ENCODE measurements at regions not wholly inside any gene's neighbourhood (a gene's known extent, or its start where the extent isn't known, plus 50 kb on each side); places are given as distances from the start of the nearest gene placed in this dataset.

DNA sequence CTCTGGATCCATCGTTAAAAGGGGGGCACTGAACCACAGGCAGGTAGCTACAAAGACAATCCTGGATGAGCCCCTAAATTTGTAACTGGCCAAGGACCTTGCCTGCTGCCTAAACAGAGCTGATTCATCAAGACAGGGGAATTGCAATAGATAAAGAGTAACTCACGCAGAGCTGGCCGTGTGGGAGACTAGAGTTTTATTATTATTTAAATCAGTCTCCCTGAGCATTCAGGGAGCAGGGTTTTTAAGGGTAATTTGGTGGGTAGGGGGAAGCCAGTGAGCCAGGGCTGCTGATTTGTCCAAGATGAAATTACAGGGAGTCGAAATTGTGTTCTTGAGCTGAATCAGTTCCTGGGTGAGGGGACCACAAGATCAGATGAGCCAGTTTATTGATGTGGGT lies 885.1 kb upstream of the CADM2 start:
- Histone ChIP-seq H3K4me3 (ENCODE audit: low read depth in 1 of 3, low read length in 3 of 3) (no peak overlapping the region), H3K36me3 (ENCODE audit: control insufficient read depth in 4 of 4, insufficient read depth in 3 of 4, low read depth in 1 of 4, low read length in 3 of 4) (no peaks in the 10 kb centered on the region), H3K27me3 (ENCODE audit: control insufficient read depth in 4 of 4, insufficient read depth in 4 of 4, low read length in 3 of 4) (peaks cover 0 to 4% (median 0%) of the 10 kb centered on the region in 4 donors), H3K4me1 (ENCODE audit: control insufficient read depth in 4 of 4, insufficient read depth in 4 of 4, low read length in 3 of 4) (no peaks in the 10 kb centered on the region), H3K9ac (ENCODE audit: low read depth in 1 of 2, low read length in 2 of 2) (no peak overlapping the region), H3K9me3 (ENCODE audit: control insufficient read depth in 4 of 4, low read length in 3 of 4) (peaks cover 0 to 3% (median 0%) of the 10 kb centered on the region in 4 donors), H3K27ac (ENCODE audit: low read depth in 1 of 2, low read length in 2 of 2) (no peak overlapping the region)
- 62% methylated on average over 4 of the region's 4 CpGs for WGBS
- TF ChIP-seq, protein P1, sequence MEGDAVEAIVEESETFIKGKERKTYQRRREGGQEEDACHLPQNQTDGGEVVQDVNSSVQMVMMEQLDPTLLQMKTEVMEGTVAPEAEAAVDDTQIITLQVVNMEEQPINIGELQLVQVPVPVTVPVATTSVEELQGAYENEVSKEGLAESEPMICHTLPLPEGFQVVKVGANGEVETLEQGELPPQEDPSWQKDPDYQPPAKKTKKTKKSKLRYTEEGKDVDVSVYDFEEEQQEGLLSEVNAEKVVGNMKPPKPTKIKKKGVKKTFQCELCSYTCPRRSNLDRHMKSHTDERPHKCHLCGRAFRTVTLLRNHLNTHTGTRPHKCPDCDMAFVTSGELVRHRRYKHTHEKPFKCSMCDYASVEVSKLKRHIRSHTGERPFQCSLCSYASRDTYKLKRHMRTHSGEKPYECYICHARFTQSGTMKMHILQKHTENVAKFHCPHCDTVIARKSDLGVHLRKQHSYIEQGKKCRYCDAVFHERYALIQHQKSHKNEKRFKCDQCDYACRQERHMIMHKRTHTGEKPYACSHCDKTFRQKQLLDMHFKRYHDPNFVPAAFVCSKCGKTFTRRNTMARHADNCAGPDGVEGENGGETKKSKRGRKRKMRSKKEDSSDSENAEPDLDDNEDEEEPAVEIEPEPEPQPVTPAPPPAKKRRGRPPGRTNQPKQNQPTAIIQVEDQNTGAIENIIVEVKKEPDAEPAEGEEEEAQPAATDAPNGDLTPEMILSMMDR (IDR thresholded peaks at IDR 0.05; ENCODE audit: low read depth, low read length, missing input control), result no peak
- no peak for TF ChIP-seq FOXA2 (IDR thresholded peaks at IDR 0.05)
- TF ChIP-seq, protein P2, sequence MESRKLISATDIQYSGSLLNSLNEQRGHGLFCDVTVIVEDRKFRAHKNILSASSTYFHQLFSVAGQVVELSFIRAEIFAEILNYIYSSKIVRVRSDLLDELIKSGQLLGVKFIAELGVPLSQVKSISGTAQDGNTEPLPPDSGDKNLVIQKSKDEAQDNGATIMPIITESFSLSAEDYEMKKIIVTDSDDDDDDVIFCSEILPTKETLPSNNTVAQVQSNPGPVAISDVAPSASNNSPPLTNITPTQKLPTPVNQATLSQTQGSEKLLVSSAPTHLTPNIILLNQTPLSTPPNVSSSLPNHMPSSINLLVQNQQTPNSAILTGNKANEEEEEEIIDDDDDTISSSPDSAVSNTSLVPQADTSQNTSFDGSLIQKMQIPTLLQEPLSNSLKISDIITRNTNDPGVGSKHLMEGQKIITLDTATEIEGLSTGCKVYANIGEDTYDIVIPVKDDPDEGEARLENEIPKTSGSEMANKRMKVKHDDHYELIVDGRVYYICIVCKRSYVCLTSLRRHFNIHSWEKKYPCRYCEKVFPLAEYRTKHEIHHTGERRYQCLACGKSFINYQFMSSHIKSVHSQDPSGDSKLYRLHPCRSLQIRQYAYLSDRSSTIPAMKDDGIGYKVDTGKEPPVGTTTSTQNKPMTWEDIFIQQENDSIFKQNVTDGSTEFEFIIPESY (IDR thresholded peaks at IDR 0.05), result no peak
- TF ChIP-seq RXRA (IDR thresholded peaks at IDR 0.05), result no peak
- no peak for TF ChIP-seq YY1 (IDR thresholded peaks at IDR 0.05)
- TF ChIP-seq HNF4G (IDR thresholded peaks at IDR 0.05), result no peak
- TF ChIP-seq EGR1 (IDR thresholded peaks at IDR 0.05; ENCODE audit: low read depth in 2 of 2), result no peak
- no peak for TF ChIP-seq HNF4A (conservative IDR thresholded peaks at IDR 0.05)
- TF ChIP-seq, protein P3, sequence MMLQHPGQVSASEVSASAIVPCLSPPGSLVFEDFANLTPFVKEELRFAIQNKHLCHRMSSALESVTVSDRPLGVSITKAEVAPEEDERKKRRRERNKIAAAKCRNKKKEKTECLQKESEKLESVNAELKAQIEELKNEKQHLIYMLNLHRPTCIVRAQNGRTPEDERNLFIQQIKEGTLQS (IDR thresholded peaks at IDR 0.05), result no peak
- TF ChIP-seq, protein P4, sequence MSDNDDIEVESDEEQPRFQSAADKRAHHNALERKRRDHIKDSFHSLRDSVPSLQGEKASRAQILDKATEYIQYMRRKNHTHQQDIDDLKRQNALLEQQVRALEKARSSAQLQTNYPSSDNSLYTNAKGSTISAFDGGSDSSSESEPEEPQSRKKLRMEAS (IDR thresholded peaks at IDR 0.05), result no peak
- TF ChIP-seq JUND (IDR thresholded peaks at IDR 0.05), result no peak
- DNase-seq (ENCODE audit: low spot score), result no peak

DNA sequence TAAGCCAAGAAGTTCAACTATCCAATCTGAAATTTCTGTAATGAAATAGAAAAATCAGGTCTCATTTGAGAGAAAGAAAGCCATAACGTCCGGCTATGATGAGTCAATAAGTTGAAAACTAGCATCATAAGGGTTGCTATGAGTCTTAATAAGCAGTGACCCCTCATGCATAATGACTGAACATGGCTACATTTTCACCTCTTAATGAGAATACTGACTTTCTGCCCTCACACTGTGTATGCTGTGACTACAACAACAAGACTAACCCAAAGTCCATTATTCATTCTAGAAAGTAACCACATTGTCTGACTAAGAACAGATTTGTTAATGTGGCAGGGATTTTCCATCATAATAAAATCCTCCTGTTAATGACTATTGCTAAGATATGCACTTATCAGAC lies 884.0 kb upstream of the CADM2 start:
- no peaks in the 10 kb centered on the region for H3K4me1 ChIP-seq (ENCODE audit: control insufficient read depth in 4 of 4, insufficient read depth in 4 of 4, low read length in 3 of 4)
- DNase-seq (ENCODE audit: low spot score), result no peak
- H3K9me3 ChIP-seq (ENCODE audit: control insufficient read depth in 4 of 4, low read length in 3 of 4), result peaks cover 0 to 3% (median 0%) of the 10 kb centered on the region in 4 donors
- H3K4me3 ChIP-seq (ENCODE audit: low read depth in 1 of 3, low read length in 3 of 3), result no peak overlapping the region
- no peak overlapping the region for H3K9ac ChIP-seq (ENCODE audit: low read depth in 1 of 2, low read length in 2 of 2)
- no peak for TF ChIP-seq JUND (IDR thresholded peaks at IDR 0.05)
- no peak for TF ChIP-seq HNF4G (IDR thresholded peaks at IDR 0.05)
- no peak for TF ChIP-seq GABPA (IDR thresholded peaks at IDR 0.05 in 1 of 2, conservative IDR thresholded peaks at IDR 0.05 in 1 of 2)
- TF ChIP-seq NR2F2 (IDR thresholded peaks at IDR 0.05), result no peak
- TF ChIP-seq TAF1 (conservative IDR thresholded peaks at IDR 0.05), result no peak
- TF ChIP-seq, protein P2 (IDR thresholded peaks at IDR 0.05), result no peak
- TF ChIP-seq, protein P5, sequence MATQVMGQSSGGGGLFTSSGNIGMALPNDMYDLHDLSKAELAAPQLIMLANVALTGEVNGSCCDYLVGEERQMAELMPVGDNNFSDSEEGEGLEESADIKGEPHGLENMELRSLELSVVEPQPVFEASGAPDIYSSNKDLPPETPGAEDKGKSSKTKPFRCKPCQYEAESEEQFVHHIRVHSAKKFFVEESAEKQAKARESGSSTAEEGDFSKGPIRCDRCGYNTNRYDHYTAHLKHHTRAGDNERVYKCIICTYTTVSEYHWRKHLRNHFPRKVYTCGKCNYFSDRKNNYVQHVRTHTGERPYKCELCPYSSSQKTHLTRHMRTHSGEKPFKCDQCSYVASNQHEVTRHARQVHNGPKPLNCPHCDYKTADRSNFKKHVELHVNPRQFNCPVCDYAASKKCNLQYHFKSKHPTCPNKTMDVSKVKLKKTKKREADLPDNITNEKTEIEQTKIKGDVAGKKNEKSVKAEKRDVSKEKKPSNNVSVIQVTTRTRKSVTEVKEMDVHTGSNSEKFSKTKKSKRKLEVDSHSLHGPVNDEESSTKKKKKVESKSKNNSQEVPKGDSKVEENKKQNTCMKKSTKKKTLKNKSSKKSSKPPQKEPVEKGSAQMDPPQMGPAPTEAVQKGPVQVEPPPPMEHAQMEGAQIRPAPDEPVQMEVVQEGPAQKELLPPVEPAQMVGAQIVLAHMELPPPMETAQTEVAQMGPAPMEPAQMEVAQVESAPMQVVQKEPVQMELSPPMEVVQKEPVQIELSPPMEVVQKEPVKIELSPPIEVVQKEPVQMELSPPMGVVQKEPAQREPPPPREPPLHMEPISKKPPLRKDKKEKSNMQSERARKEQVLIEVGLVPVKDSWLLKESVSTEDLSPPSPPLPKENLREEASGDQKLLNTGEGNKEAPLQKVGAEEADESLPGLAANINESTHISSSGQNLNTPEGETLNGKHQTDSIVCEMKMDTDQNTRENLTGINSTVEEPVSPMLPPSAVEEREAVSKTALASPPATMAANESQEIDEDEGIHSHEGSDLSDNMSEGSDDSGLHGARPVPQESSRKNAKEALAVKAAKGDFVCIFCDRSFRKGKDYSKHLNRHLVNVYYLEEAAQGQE (IDR thresholded peaks at IDR 0.05), result no peak
- no peak for TF ChIP-seq SP1 (IDR thresholded peaks at IDR 0.05)
- TF ChIP-seq, protein P4 (IDR thresholded peaks at IDR 0.05), result no peak
- TF ChIP-seq YY1 (IDR thresholded peaks at IDR 0.05), result no peak
- no peak for TF ChIP-seq RAD21 (IDR thresholded peaks at IDR 0.05)
- no peak for TF ChIP-seq EGR1 (IDR thresholded peaks at IDR 0.05; ENCODE audit: low read depth in 2 of 2)
- no peak for TF ChIP-seq HNF4A (conservative IDR thresholded peaks at IDR 0.05)
- TF ChIP-seq, protein P1 (IDR thresholded peaks at IDR 0.05; ENCODE audit: low read depth, low read length, missing input control), result no peak
- no peak for TF ChIP-seq RXRA (IDR thresholded peaks at IDR 0.05)
- H3K27me3 ChIP-seq (ENCODE audit: control insufficient read depth in 4 of 4, insufficient read depth in 4 of 4, low read length in 3 of 4), result peaks cover 0 to 4% (median 0%) of the 10 kb centered on the region in 4 donors
- WGBS, result 63% methylated on average over 2 of the region's 2 CpGs
- H3K36me3 ChIP-seq (ENCODE audit: control insufficient read depth in 4 of 4, insufficient read depth in 3 of 4, low read depth in 1 of 4, low read length in 3 of 4), result no peaks in the 10 kb centered on the region
- no peak overlapping the region for H3K27ac ChIP-seq (ENCODE audit: low read depth in 1 of 2, low read length in 2 of 2)

All from liver (tissue), 8 donors.